H9 (cell line): ENCODE measurements at regions not wholly inside any gene's neighbourhood (a gene's known extent, or its start where the extent isn't known, plus 50 kb on each side); places are given as distances from the start of the nearest gene placed in this dataset.

ENCODE experiments used
- DNase-seq: peaks from one replicate; pipeline ENCODE4 v3.0.0-alpha.2; 2017
- H2AFZ ChIP-seq: one replicate; pipeline ENCODE4 v1.6.1; 2013; ENCODE audit warnings: mild to moderate bottlenecking, low read length, control low read depth, moderate library complexity
- H2AK5ac ChIP-seq: 2 replicates; pipeline ENCODE4 v1.6.1; 2013; ENCODE audit warnings: low read length, control low read depth, mixed read lengths; ENCODE audit not compliant: insufficient read length
- H2BK120ac ChIP-seq: one replicate; pipeline ENCODE4 v1.6.1; 2013; ENCODE audit warnings: low read depth, mild to moderate bottlenecking, low read length, control low read depth, inconsistent platforms; ENCODE audit not compliant: poor library complexity, severe bottlenecking
- H2BK12ac ChIP-seq: 2 replicates; pipeline ENCODE4 v1.6.1; 2013; ENCODE audit warnings: low read length, control low read depth, mixed read lengths, low read depth; ENCODE audit not compliant: insufficient read length
- H2BK15ac ChIP-seq: 2 replicates; pipeline ENCODE4 v1.6.1; 2013; ENCODE audit warnings: low read depth, low read length, control low read depth
- H2BK20ac ChIP-seq: one replicate; pipeline ENCODE4 v1.6.1; 2013; ENCODE audit warnings: low read depth, mild to moderate bottlenecking, low read length, control low read depth, inconsistent platforms; ENCODE audit not compliant: poor library complexity, severe bottlenecking
- H2BK5ac ChIP-seq: 2 replicates; pipeline ENCODE4 v1.6.1; 2013; ENCODE audit warnings: low read length, control low read depth, mixed read lengths; ENCODE audit not compliant: insufficient read length
- H3K14ac ChIP-seq: 2 replicates; pipeline ENCODE4 v1.6.1; 2013; ENCODE audit warnings: low read length, control low read depth; ENCODE audit not compliant: insufficient read depth
- H3K18ac ChIP-seq: 2 replicates; pipeline ENCODE4 v1.6.1; 2013; ENCODE audit warnings: low read depth, mild to moderate bottlenecking, mixed read lengths, low read length, control low read depth; ENCODE audit not compliant: insufficient read length
- H3K23ac ChIP-seq: 2 replicates; pipeline ENCODE4 v1.6.1; 2013; ENCODE audit warnings: low read length, control low read depth, mixed read lengths, low read depth; ENCODE audit not compliant: insufficient read length
- H3K23me2 ChIP-seq: 2 replicates; pipeline ENCODE4 v1.6.1; 2013; ENCODE audit warnings: low read depth, mild to moderate bottlenecking, mixed read lengths, low read length, control low read depth; ENCODE audit not compliant: insufficient read length, poor library complexity, severe bottlenecking
- H3K27ac ChIP-seq: 2 replicates; pipeline ENCODE4 v1.5.1; 2013; ENCODE audit warnings: low read length, control low read depth, mixed read lengths, low read depth; ENCODE audit not compliant: insufficient read length
- H3K27me3 ChIP-seq: 2 replicates; pipeline ENCODE4 v1.6.1; 2013; ENCODE audit warnings: low read length, control low read depth, inconsistent platforms; ENCODE audit not compliant: insufficient read depth
- H3K4ac ChIP-seq: 2 replicates; pipeline ENCODE4 v1.6.1; 2013; ENCODE audit warnings: low read depth, mild to moderate bottlenecking, control low read depth, inconsistent platforms, low read length, moderate library complexity
- H3K4me1 ChIP-seq: 2 replicates; pipeline ENCODE4 v1.6.1; 2013; ENCODE audit warnings: low read length, control low read depth, inconsistent platforms; ENCODE audit not compliant: insufficient read depth
- H3K4me2 ChIP-seq: 2 replicates; pipeline ENCODE4 v1.6.1; 2013; ENCODE audit warnings: low read length, control low read depth, mixed read lengths; ENCODE audit not compliant: insufficient read length, insufficient read depth
- H3K56ac ChIP-seq: 2 replicates; pipeline ENCODE4 v1.6.1; 2013; ENCODE audit warnings: low read depth, mild to moderate bottlenecking, mixed read lengths, low read length, control low read depth; ENCODE audit not compliant: insufficient read length
- H3K79me1 ChIP-seq: 2 replicates; pipeline ENCODE4 v1.6.1; 2013; ENCODE audit warnings: low read depth, mild to moderate bottlenecking, moderate library complexity, low read length, control low read depth, inconsistent platforms; ENCODE audit not compliant: insufficient read depth, poor library complexity, severe bottlenecking
- H3K79me2 ChIP-seq: 2 replicates; pipeline ENCODE4 v1.6.1; 2013; ENCODE audit warnings: low read length, control low read depth, inconsistent platforms; ENCODE audit not compliant: insufficient read depth
- H3K9ac ChIP-seq: 2 replicates; pipeline ENCODE4 v1.6.1; 2013; ENCODE audit warnings: low read length, control low read depth, mixed read lengths; ENCODE audit not compliant: insufficient read length; ENCODE audit errors: extremely low read depth
- H3K9me3 ChIP-seq: one replicate; pipeline ENCODE4 v1.6.1; 2013; ENCODE audit warnings: low read depth, low read length, inconsistent platforms; ENCODE audit not compliant: control insufficient read depth
- H3T11ph ChIP-seq: one replicate; pipeline ENCODE4 v1.6.1; 2013; ENCODE audit warnings: mild to moderate bottlenecking, low read length, control low read depth, inconsistent platforms
- H4K20me1 ChIP-seq: one replicate; pipeline ENCODE4 v1.6.1; 2013; ENCODE audit not compliant: control insufficient read depth, insufficient read length, insufficient read depth
- H4K5ac ChIP-seq: 2 replicates; pipeline ENCODE4 v1.6.1; 2013; ENCODE audit warnings: low read depth, mild to moderate bottlenecking, mixed read lengths, low read length, control low read depth; ENCODE audit not compliant: insufficient read length
- H4K8ac ChIP-seq: replicated peaks from 2 replicates; pipeline ENCODE4 v1.6.1; 2013; ENCODE audit warnings: low read length, control low read depth, mixed read lengths, low read depth; ENCODE audit not compliant: insufficient read length
- H4K91ac ChIP-seq: 2 replicates; pipeline ENCODE4 v1.6.1; 2013; ENCODE audit warnings: low read depth, mild to moderate bottlenecking, moderate library complexity, mixed read lengths, low read length, control low read depth; ENCODE audit not compliant: insufficient read length
- H3K27ac Mint-ChIP-seq, 3 experiments: 2 replicates in 2 of 3; 3 replicates in 1 of 3; pipeline ENCODE4 v1.8.0; 2020 to 2021; ENCODE audit warnings: mixed read lengths in 3 of 3, mild to moderate bottlenecking in 1 of 3, moderate library complexity in 1 of 3
- H3K27me3 Mint-ChIP-seq: 2 replicates; pipeline ENCODE4 v1.8.0; 2021; ENCODE audit warnings: low read depth, mild to moderate bottlenecking, moderate library complexity, mixed read lengths
- H3K36me3 Mint-ChIP-seq, 3 experiments: 2 replicates in 2 of 3; 3 replicates in 1 of 3; pipeline ENCODE4 v1.8.0; 2020 to 2021; ENCODE audit warnings: low read depth in 3 of 3, mixed read lengths in 3 of 3; ENCODE audit not compliant: insufficient read depth in 1 of 3
- H3K4me1 Mint-ChIP-seq, 2 experiments: 2 replicates each; pipeline ENCODE4 v1.8.0; 2020; ENCODE audit warnings: mixed read lengths in 2 of 2
- H3K4me3 Mint-ChIP-seq, 2 experiments: 2 replicates in 1 of 2; 3 replicates in 1 of 2; pipeline ENCODE4 v1.8.0; 2020 to 2021; ENCODE audit warnings: mild to moderate bottlenecking in 2 of 2, mixed read lengths in 2 of 2, moderate library complexity in 1 of 2
- H3K9me3 Mint-ChIP-seq, 2 experiments: 2 replicates in 1 of 2; 3 replicates in 1 of 2; pipeline ENCODE4 v1.8.0; 2020; ENCODE audit warnings: mild to moderate bottlenecking in 2 of 2, mixed read lengths in 2 of 2, moderate library complexity in 1 of 2
- WGBS: extraction: QIAGEN DNeasy Blood & Tissue Kit; methylation state at CpG from one replicate; pipeline ENCODE4 v1.1.7; 2013; ENCODE audit warnings: missing lambda C conversion rate, low lambda C conversion rate, mixed read lengths; ENCODE audit not compliant: insufficient read length; ENCODE audit errors: extremely low coverage; 5-methylcytosine and 5-hydroxymethylcytosine counted together
- TF ChIP-seq, protein P1 (sequence below): fragments of 200-600 bp; sonication (generic); conservative IDR thresholded peaks from 3 replicates; pipeline ENCODE4 v1.8.0; 2021; ENCODE audit warnings: antibody characterized with exemption, mild to moderate bottlenecking

DNA sequence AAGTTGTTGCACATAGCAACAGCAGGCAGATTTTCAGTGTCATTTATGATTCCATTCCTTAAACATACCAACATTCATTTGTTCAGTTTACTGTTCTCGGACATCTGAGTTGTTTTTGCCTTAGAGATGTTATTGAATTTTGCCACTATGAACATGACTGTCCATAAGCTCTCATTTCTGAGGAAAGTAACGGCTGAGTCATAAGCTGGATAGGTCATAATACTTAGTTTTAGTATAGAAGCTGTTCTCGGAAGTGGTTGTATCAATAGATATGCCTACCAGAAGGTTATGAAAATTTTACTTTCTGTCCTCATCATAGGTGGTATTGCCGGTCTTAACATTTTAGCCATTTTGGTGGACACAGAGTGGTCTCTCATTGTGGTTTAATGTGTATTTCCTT lies 157.1 kb upstream of the CLNK start:
- H3K27ac Mint-ChIP-seq, result no peak overlapping the region
- DNase-seq, result no peak

More for the DNA sequence above, 157.1 kb upstream of the CLNK start:
- Histone ChIP-seq H2AK5ac (no peak overlapping the region), H3K27ac (no peak overlapping the region), H4K5ac (no peak overlapping the region), H3K4me1 (no peaks in the 10 kb centered on the region; the same call in 1 of the 2 replicates), H3K4ac (no peak overlapping the region), H3K4me2 (no peak overlapping the region), H3K23me2 (no peaks in the 10 kb centered on the region), H3K79me2 (no peaks in the 10 kb centered on the region), H3K27me3 (no peaks in the 10 kb centered on the region), H3K18ac (no peak overlapping the region), H4K8ac (no peak overlapping the region), H4K20me1 (no peaks in the 10 kb centered on the region), H3K23ac (no peak overlapping the region), H2BK12ac (no peak overlapping the region), H4K91ac (no peak overlapping the region), H3K9me3 (no peaks in the 10 kb centered on the region), H3K14ac (no peak overlapping the region), H3K79me1 (no peaks in the 10 kb centered on the region), H3T11ph (no peak overlapping the region), H2AFZ (no peak overlapping the region), H2BK5ac (no peak overlapping the region), H3K9ac (no peak overlapping the region), H3K56ac (no peak overlapping the region), H2BK20ac (no peak overlapping the region), H2BK15ac (no peak overlapping the region), H2BK120ac (no peak overlapping the region)
- TF ChIP-seq, protein P1, sequence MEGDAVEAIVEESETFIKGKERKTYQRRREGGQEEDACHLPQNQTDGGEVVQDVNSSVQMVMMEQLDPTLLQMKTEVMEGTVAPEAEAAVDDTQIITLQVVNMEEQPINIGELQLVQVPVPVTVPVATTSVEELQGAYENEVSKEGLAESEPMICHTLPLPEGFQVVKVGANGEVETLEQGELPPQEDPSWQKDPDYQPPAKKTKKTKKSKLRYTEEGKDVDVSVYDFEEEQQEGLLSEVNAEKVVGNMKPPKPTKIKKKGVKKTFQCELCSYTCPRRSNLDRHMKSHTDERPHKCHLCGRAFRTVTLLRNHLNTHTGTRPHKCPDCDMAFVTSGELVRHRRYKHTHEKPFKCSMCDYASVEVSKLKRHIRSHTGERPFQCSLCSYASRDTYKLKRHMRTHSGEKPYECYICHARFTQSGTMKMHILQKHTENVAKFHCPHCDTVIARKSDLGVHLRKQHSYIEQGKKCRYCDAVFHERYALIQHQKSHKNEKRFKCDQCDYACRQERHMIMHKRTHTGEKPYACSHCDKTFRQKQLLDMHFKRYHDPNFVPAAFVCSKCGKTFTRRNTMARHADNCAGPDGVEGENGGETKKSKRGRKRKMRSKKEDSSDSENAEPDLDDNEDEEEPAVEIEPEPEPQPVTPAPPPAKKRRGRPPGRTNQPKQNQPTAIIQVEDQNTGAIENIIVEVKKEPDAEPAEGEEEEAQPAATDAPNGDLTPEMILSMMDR, result no peak
- Mint-ChIP-seq H3K9me3 (no peaks in the 10 kb centered on the region; a peak in 1 of 5 replicates), H3K4me1 (peaks cover 7 to 11% of the 10 kb centered on the region in 2 experiments), H3K36me3 (no peaks in the 10 kb centered on the region), H3K27me3 (no peaks in the 10 kb centered on the region), H3K4me3 (no peak overlapping the region)
- no CpG with 5 or more reads among the region's 4 CpGs for WGBS
